ENCODE measurements at regions not wholly inside any gene's neighbourhood (a gene's known extent, or its start where the extent isn't known, plus 50 kb on each side); places are given as distances from the start of the nearest gene placed in this dataset.
A peak's percentile ranks its signal among the peaks of the same experiment; 100 is the strongest.

GRCh38 chr20:48262955-48263354 is 477.7 kb upstream of the SULF2 start:
- no peak overlapping the region for H3K4me3 ChIP-seq (ENCODE audit: low read length in 3 of 3)
- no peak for TF ChIP-seq CTCF (IDR thresholded peaks at IDR 0.05; ENCODE audit: borderline replicate concordance, extremely low read depth, insufficient read depth)
- no peaks in the 10 kb centered on the region for H3K4me1 ChIP-seq (ENCODE audit: control insufficient read depth in 2 of 3, insufficient read depth in 2 of 3, low read depth in 1 of 3, low read length in 3 of 3)
- no peaks in the 10 kb centered on the region for H3K9me3 ChIP-seq (ENCODE audit: control insufficient read depth in 2 of 3, insufficient read depth in 1 of 3, low read length in 3 of 3)
- no peak overlapping the region for H3K9ac ChIP-seq (ENCODE audit: low read length in 3 of 3)
- intact Hi-C loops (cut with DNase I), result no loop called here
- no peaks in the 10 kb centered on the region for H3K27me3 ChIP-seq (ENCODE audit: control insufficient read depth, insufficient read depth, low read length)
- no peaks in the 10 kb centered on the region for H3K36me3 ChIP-seq (ENCODE audit: control insufficient read depth in 2 of 3, insufficient read depth in 3 of 3, low read length in 3 of 3)
- DNase-seq (peak in 1 of 5 donors; percentile 2), FAIRE-seq (no peak)
- H3K27ac ChIP-seq (ENCODE audit: low read depth in 2 of 2, low read length in 2 of 2), result no peak overlapping the region

GRCh38 chr20:48262466-48262865 is 477.2 kb upstream of the SULF2 start:
- H3K9ac ChIP-seq (ENCODE audit: low read length in 3 of 3), result no peak overlapping the region
- H3K36me3 ChIP-seq (ENCODE audit: control insufficient read depth in 2 of 3, insufficient read depth in 3 of 3, low read length in 3 of 3), result no peaks in the 10 kb centered on the region
- no peaks in the 10 kb centered on the region for H3K4me1 ChIP-seq (ENCODE audit: control insufficient read depth in 2 of 3, insufficient read depth in 2 of 3, low read depth in 1 of 3, low read length in 3 of 3)
- no peak for TF ChIP-seq CTCF (IDR thresholded peaks at IDR 0.05; ENCODE audit: borderline replicate concordance, extremely low read depth, insufficient read depth)
- H3K4me3 ChIP-seq (ENCODE audit: low read length in 3 of 3), result no peak overlapping the region
- H3K27me3 ChIP-seq (ENCODE audit: control insufficient read depth, insufficient read depth, low read length), result no peaks in the 10 kb centered on the region
- H3K27ac ChIP-seq (ENCODE audit: low read depth in 2 of 2, low read length in 2 of 2), result no peak overlapping the region
- DNase-seq (peak in 1 of 5 donors; percentile 21), FAIRE-seq (no peak)
- intact Hi-C loops (cut with DNase I), result no loop called here
- no peaks in the 10 kb centered on the region for H3K9me3 ChIP-seq (ENCODE audit: control insufficient read depth in 2 of 3, insufficient read depth in 1 of 3, low read length in 3 of 3)

- Histone ChIP-seq H3K9ac (ENCODE audit: low read length in 3 of 3) (no peak overlapping the region), H3K27ac (ENCODE audit: low read depth in 2 of 2, low read length in 2 of 2) (no peak overlapping the region), H3K27me3 (ENCODE audit: control insufficient read depth, insufficient read depth, low read length) (no peaks in the 10 kb centered on the region), H3K36me3 (ENCODE audit: control insufficient read depth in 2 of 3, insufficient read depth in 3 of 3, low read length in 3 of 3) (no peaks in the 10 kb centered on the region), H3K9me3 (ENCODE audit: control insufficient read depth in 2 of 3, insufficient read depth in 1 of 3, low read length in 3 of 3) (no peaks in the 10 kb centered on the region), H3K4me3 (ENCODE audit: low read length in 3 of 3) (no peak overlapping the region), H3K4me1 (ENCODE audit: control insufficient read depth in 2 of 3, insufficient read depth in 2 of 3, low read depth in 1 of 3, low read length in 3 of 3) (no peaks in the 10 kb centered on the region)
- intact Hi-C loops (cut with DNase I), result no loop called here
- DNase-seq (peak in 1 of 5 donors; percentile 1), FAIRE-seq (no peak)
- TF ChIP-seq CTCF (IDR thresholded peaks at IDR 0.05; ENCODE audit: borderline replicate concordance, extremely low read depth, insufficient read depth), result no peak
These were observed 476.2 kb upstream of the SULF2 start for GRCh38 chr20:48261398-48261910.
